Ectodermal cell (in vitro differentiated cells): ENCODE measurements at regions not wholly inside any gene's neighbourhood (a gene's known extent, or its start where the extent isn't known, plus 50 kb on each side); places are given as distances from the start of the nearest gene placed in this dataset.
A peak's percentile ranks its signal among the peaks of the same experiment; 100 is the strongest.

Experiments
- H3K27ac ChIP-seq: 2 replicates; pipeline ENCODE4 v1.7.0; 2013; ENCODE audit warnings: mild to moderate bottlenecking, low read depth, low read length; ENCODE audit not compliant: insufficient read depth, poor library complexity, severe bottlenecking
- H3K27me3 ChIP-seq: 2 replicates; pipeline ENCODE4 v1.7.0; 2013; ENCODE audit warnings: mild to moderate bottlenecking, low read length; ENCODE audit not compliant: insufficient read depth, control insufficient read depth, poor library complexity, severe bottlenecking
- H3K36me3 ChIP-seq: one replicate; pipeline ENCODE4 v1.7.0; 2013; ENCODE audit warnings: low read length; ENCODE audit not compliant: control insufficient read depth, insufficient read depth
- H3K4me1 ChIP-seq: one replicate; pipeline ENCODE4 v1.7.0; 2013; ENCODE audit warnings: low read length; ENCODE audit not compliant: control insufficient read depth, insufficient read depth
- H3K4me3 ChIP-seq: 2 replicates; pipeline ENCODE4 v1.7.0; 2013; ENCODE audit warnings: low read depth, low read length, control low read depth; ENCODE audit not compliant: insufficient read depth
- H3K9me3 ChIP-seq: 2 replicates; pipeline ENCODE4 v1.7.0; 2013; ENCODE audit warnings: mild to moderate bottlenecking, low read length, moderate library complexity; ENCODE audit not compliant: control insufficient read depth
- WGBS, 2 experiments: methylation state at CpG; one replicate each; pipeline ENCODE4 v1.1.7; 2013; ENCODE audit warnings: missing lambda C conversion rate in 2 of 2; 5-methylcytosine and 5-hydroxymethylcytosine counted together

- H3K27ac ChIP-seq: no peak overlapping the region
- no peak overlapping the region for H3K4me3 ChIP-seq
- no peaks in the 10 kb centered on the region for H3K9me3 ChIP-seq
- 77 to 88% methylated on average over 1 of the region's 1 CpG for WGBS, 2 experiments
- H3K27me3 ChIP-seq: no peaks in the 10 kb centered on the region
- no peaks in the 10 kb centered on the region for H3K36me3 ChIP-seq
- H3K4me1 ChIP-seq: no peaks in the 10 kb centered on the region
Measured at GRCh38 chr3:40988468-40988867, 210.8 kb upstream of the CTNNB1 start.

GRCh38 chr3:40989141-40990061, 209.9 kb upstream of the CTNNB1 start:
- no peak overlapping the region for H3K4me3 ChIP-seq
- WGBS, 2 experiments: 85 to 86% methylated on average over 6 of the region's 6 CpGs

GRCh38 chr3:40990062-40990456, 209.2 kb upstream of the CTNNB1 start:
- H3K9me3 ChIP-seq: no peaks in the 10 kb centered on the region
- H3K36me3 ChIP-seq: no peaks in the 10 kb centered on the region
- no CpG with 5 or more reads among the region's 1 CpG for WGBS, 2 experiments

More at GRCh38 chr3:40989141-40990061, 209.9 kb upstream of the CTNNB1 start:
- no peaks in the 10 kb centered on the region for H3K4me1 ChIP-seq
- H3K27ac ChIP-seq: no peak overlapping the region
- H3K9me3 ChIP-seq: no peaks in the 10 kb centered on the region
- no peaks in the 10 kb centered on the region for H3K27me3 ChIP-seq
- H3K36me3 ChIP-seq: no peaks in the 10 kb centered on the region

GRCh38 chr3:40992023-40992422, 207.3 kb upstream of the CTNNB1 start:
- H3K4me1 ChIP-seq: peaks cover 10% of the 10 kb centered on the region
- H3K36me3 ChIP-seq: no peaks in the 10 kb centered on the region
- H3K4me3 ChIP-seq: no peak overlapping the region
- H3K27ac ChIP-seq: no peak overlapping the region
- no peaks in the 10 kb centered on the region for H3K9me3 ChIP-seq
- H3K27me3 ChIP-seq: no peaks in the 10 kb centered on the region

More at GRCh38 chr3:40990062-40990456, 209.2 kb upstream of the CTNNB1 start:
- Histone ChIP-seq H3K27me3 (no peaks in the 10 kb centered on the region), H3K4me1 (no peaks in the 10 kb centered on the region), H3K4me3 (no peak overlapping the region), H3K27ac (no peak overlapping the region)

GRCh38 chr3:40994611-40995010, 204.7 kb upstream of the CTNNB1 start:
- Histone ChIP-seq H3K36me3 (no peaks in the 10 kb centered on the region), H3K9me3 (no peaks in the 10 kb centered on the region), H3K4me3 (no peak overlapping the region), H3K27ac (no peak overlapping the region), H3K27me3 (no peaks in the 10 kb centered on the region), H3K4me1 (peaks cover 18% of the 10 kb centered on the region)
- 100% methylated on average over 1 of the region's 1 CpG; no CpG with 5 or more reads in 1 of the 2 experiments for whole genome bisulfite sequencing, 2 experiments

GRCh38 chr3:40995271-40995670, 204.0 kb upstream of the CTNNB1 start:
- 89 to 97% methylated on average over 1 to 2 of the region's 2 CpGs for WGBS, 2 experiments
- H3K4me3 ChIP-seq: no peak overlapping the region
- no peaks in the 10 kb centered on the region for H3K36me3 ChIP-seq
- H3K27ac ChIP-seq: no peak overlapping the region
- peaks cover 18% of the 10 kb centered on the region for H3K4me1 ChIP-seq
- no peaks in the 10 kb centered on the region for H3K9me3 ChIP-seq
- no peaks in the 10 kb centered on the region for H3K27me3 ChIP-seq

- no peaks in the 10 kb centered on the region for H3K36me3 ChIP-seq
- peak overlapping the region; percentile 64 for H3K27ac ChIP-seq
- peaks cover 18% of the 10 kb centered on the region for H3K4me1 ChIP-seq
- H3K27me3 ChIP-seq: no peaks in the 10 kb centered on the region
- WGBS, 2 experiments: 14 to 15% methylated on average over 4 to 5 of the region's 5 CpGs
- H3K9me3 ChIP-seq: no peaks in the 10 kb centered on the region
- no peak overlapping the region for H3K4me3 ChIP-seq
Measured at GRCh38 chr3:40996382-40996781, 202.9 kb upstream of the CTNNB1 start.

GRCh38 chr3:40996827-40997710, 202.2 kb upstream of the CTNNB1 start:
- WGBS, 2 experiments: 29 to 40% methylated on average over 6 of the region's 6 CpGs
- Histone ChIP-seq H3K9me3 (no peaks in the 10 kb centered on the region), H3K27ac (peak overlapping the region; percentile 64), H3K4me1 (peaks cover 18% of the 10 kb centered on the region), H3K36me3 (no peaks in the 10 kb centered on the region), H3K27me3 (no peaks in the 10 kb centered on the region), H3K4me3 (no peak overlapping the region)

GRCh38 chr3:40997711-40998519, 201.4 kb upstream of the CTNNB1 start:
- Histone ChIP-seq H3K4me1 (peaks cover 18% of the 10 kb centered on the region), H3K4me3 (no peak overlapping the region), H3K9me3 (no peaks in the 10 kb centered on the region), H3K27me3 (no peaks in the 10 kb centered on the region), H3K36me3 (no peaks in the 10 kb centered on the region), H3K27ac (no peak overlapping the region)
- 86 to 87% methylated on average over 15 of the region's 15 CpGs for WGBS, 2 experiments
